ENCODE measurements at regions not wholly inside any gene's neighbourhood (a gene's known extent, or its start where the extent isn't known, plus 50 kb on each side); places are given as distances from the start of the nearest gene placed in this dataset.

- no peak for DNase-seq (ENCODE audit: low read depth)
- TF ChIP-seq, protein P1, sequence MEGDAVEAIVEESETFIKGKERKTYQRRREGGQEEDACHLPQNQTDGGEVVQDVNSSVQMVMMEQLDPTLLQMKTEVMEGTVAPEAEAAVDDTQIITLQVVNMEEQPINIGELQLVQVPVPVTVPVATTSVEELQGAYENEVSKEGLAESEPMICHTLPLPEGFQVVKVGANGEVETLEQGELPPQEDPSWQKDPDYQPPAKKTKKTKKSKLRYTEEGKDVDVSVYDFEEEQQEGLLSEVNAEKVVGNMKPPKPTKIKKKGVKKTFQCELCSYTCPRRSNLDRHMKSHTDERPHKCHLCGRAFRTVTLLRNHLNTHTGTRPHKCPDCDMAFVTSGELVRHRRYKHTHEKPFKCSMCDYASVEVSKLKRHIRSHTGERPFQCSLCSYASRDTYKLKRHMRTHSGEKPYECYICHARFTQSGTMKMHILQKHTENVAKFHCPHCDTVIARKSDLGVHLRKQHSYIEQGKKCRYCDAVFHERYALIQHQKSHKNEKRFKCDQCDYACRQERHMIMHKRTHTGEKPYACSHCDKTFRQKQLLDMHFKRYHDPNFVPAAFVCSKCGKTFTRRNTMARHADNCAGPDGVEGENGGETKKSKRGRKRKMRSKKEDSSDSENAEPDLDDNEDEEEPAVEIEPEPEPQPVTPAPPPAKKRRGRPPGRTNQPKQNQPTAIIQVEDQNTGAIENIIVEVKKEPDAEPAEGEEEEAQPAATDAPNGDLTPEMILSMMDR (IDR thresholded peaks at IDR 0.05; ENCODE audit: control insufficient read depth, extremely low read depth, insufficient read depth): no peak
- no peak overlapping the region for H3K4me3 ChIP-seq (ENCODE audit: low read depth, low read length)
These were observed 409.2 kb upstream of the LRRC4C start for GRCh38 chr11:41868606-41869005.

GRCh38 chr11:41872426-41872825, 413.0 kb upstream of the LRRC4C start:
- no peak overlapping the region for H3K4me3 ChIP-seq (ENCODE audit: low read depth, low read length)
- TF ChIP-seq, protein P1 (IDR thresholded peaks at IDR 0.05; ENCODE audit: control insufficient read depth, extremely low read depth, insufficient read depth): no peak
- DNase-seq (ENCODE audit: low read depth): no peak

DNA sequence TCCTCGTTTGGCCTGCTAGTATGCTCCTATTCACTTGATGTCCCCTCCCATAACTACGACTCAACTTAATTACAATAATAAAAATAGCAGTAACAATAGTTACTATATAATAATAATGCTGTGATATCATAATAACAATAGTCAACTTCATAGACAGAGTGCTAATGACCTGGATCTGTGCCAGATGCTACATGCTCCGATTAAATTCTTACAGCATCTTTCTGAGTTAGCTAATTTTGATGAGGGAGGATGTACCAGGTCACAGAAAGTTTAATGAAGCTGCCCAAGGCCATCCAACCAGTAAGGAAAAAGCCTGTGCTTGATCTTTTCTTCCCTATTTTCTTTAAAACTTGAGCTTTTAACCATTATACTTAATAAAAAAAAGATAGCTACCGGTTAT, 413.4 kb upstream of the LRRC4C start:
- TF ChIP-seq, protein P1 (IDR thresholded peaks at IDR 0.05; ENCODE audit: control insufficient read depth, extremely low read depth, insufficient read depth): no peak
- DNase-seq (ENCODE audit: low read depth): no peak

GRCh38 chr11:41878095-41878494, 418.6 kb upstream of the LRRC4C start:
- TF ChIP-seq, protein P1 (IDR thresholded peaks at IDR 0.05; ENCODE audit: control insufficient read depth, extremely low read depth, insufficient read depth): no peak
- H3K4me3 ChIP-seq (ENCODE audit: low read depth, low read length): no peak overlapping the region
- DNase-seq (ENCODE audit: low read depth): no peak

More for the DNA sequence above, 413.4 kb upstream of the LRRC4C start:
- no peak overlapping the region for H3K4me3 ChIP-seq (ENCODE audit: low read depth, low read length)

GRCh38 chr11:41879214-41879613, 419.8 kb upstream of the LRRC4C start:
- H3K4me3 ChIP-seq (ENCODE audit: low read depth, low read length): no peak overlapping the region
- TF ChIP-seq, protein P1 (IDR thresholded peaks at IDR 0.05; ENCODE audit: control insufficient read depth, extremely low read depth, insufficient read depth): no peak
- DNase-seq (ENCODE audit: low read depth): no peak

DNA sequence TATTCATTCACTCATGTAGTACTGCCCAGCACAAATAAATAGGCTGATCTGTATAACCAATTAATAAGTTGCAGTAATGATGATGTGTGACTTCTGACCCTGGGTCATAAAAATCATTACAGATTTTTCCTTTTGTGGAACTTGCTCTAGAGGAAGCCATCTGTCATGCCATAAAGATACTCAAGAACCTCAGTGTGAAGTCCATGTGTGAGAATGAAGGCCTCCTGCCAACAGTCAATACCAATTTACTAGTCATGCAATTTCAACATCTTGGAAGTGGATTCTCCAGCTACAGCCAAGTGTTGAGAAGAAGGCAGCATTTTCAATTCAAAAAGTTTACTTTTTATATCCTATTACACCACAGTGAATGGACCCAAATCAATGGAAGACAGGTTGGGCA, 435.6 kb upstream of the LRRC4C start:
- TF ChIP-seq, protein P1 (IDR thresholded peaks at IDR 0.05; ENCODE audit: control insufficient read depth, extremely low read depth, insufficient read depth): no peak
- H3K4me3 ChIP-seq (ENCODE audit: low read depth, low read length): no peak overlapping the region
- no peak for DNase-seq (ENCODE audit: low read depth)

DNA sequence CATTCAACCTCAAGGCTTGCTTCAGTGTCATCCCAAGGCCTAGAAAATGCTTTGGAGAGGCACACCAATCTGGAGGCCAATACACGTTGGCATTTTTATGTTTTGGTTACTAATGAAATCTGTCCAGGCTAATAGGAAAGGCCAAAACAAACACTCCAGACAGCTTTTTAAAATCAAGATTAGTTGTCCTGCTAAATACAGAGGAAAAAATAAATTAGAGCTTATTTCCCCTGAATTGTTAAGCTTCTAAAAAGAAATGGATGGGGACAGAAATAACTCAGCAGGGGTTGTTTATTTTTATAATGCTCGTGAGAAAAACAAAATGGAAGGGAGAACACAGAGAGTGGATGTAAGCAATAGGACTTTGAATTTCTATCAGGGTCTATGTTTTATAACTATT, 438.5 kb upstream of the LRRC4C start:
- TF ChIP-seq, protein P1 (IDR thresholded peaks at IDR 0.05; ENCODE audit: control insufficient read depth, extremely low read depth, insufficient read depth): no peak
- H3K4me3 ChIP-seq (ENCODE audit: low read depth, low read length): no peak overlapping the region
- DNase-seq (ENCODE audit: low read depth): no peak
